LoVo (cell line): ENCODE measurements at regions not wholly inside any gene's neighbourhood (a gene's known extent, or its start where the extent isn't known, plus 50 kb on each side); places are given as distances from the start of the nearest gene placed in this dataset.
"Not testable (repeated sequence)": the region's sequence is repeated elsewhere in the genome, so short reads cannot be mapped to it uniquely, and the experiment has no call there.

Experiments used
- DNase-seq: peaks from one replicate; pipeline ENCODE4 v3.0.0-alpha.2; 2016; ENCODE audit warnings: low spot score

GRCh38 chr5:85656050-85656449 is 961.7 kb upstream of the COX7C start:
- no peak for DNase-seq

- not testable (repeated sequence) for DNase-seq
Measured at GRCh38 chr5:85657328-85657727, 960.4 kb upstream of the COX7C start.

- not testable (repeated sequence) for DNase-seq
Measured at GRCh38 chr5:85662969-85663707, 954.6 kb upstream of the COX7C start.

- DNase-seq, result no peak
Measured at GRCh38 chr5:85663708-85664031, 954.1 kb upstream of the COX7C start.

GRCh38 chr5:85670417-85670816 is 947.3 kb upstream of the COX7C start:
- DNase-seq, result no peak

- no peak for DNase-seq
Measured at GRCh38 chr5:85671223-85671970, 946.3 kb upstream of the COX7C start.

GRCh38 chr5:85681871-85682270 is 935.9 kb upstream of the COX7C start:
- DNase-seq, result no peak

GRCh38 chr5:85684351-85684750 is 933.4 kb upstream of the COX7C start:
- no peak for DNase-seq

GRCh38 chr5:85703296-85703695 is 914.4 kb upstream of the COX7C start:
- no peak for DNase-seq

- no peak for DNase-seq
Measured at GRCh38 chr5:85709728-85710127, 908.0 kb upstream of the COX7C start.

- no peak for DNase-seq
Measured at GRCh38 chr5:85716344-85717202, 901.2 kb upstream of the COX7C start.

- no peak for DNase-seq
Measured at GRCh38 chr5:85717203-85717563, 900.6 kb upstream of the COX7C start.

GRCh38 chr5:85732185-85732584 is 885.6 kb upstream of the COX7C start:
- DNase-seq, result no peak

GRCh38 chr5:85741972-85742371 is 875.8 kb upstream of the COX7C start:
- no peak for DNase-seq

- no peak for DNase-seq
Measured at GRCh38 chr5:85760519-85760918, 857.2 kb upstream of the COX7C start.

GRCh38 chr5:85769347-85769746 is 848.4 kb upstream of the COX7C start:
- no peak for DNase-seq

- DNase-seq, result no peak
Measured at GRCh38 chr5:85784746-85785145, 833.0 kb upstream of the COX7C start.

- DNase-seq, result no peak
Measured at GRCh38 chr5:85813146-85813545, 804.6 kb upstream of the COX7C start.

- DNase-seq, result no peak
Measured at GRCh38 chr5:85814596-85814995, 803.1 kb upstream of the COX7C start.

GRCh38 chr5:85823462-85824426 is 794.0 kb upstream of the COX7C start:
- no peak for DNase-seq

- DNase-seq, result no peak
Measured at GRCh38 chr5:85838781-85839180, 779.0 kb upstream of the COX7C start.

GRCh38 chr5:85841653-85842052 is 776.1 kb upstream of the COX7C start:
- DNase-seq, result no peak
